ENCODE measurements at regions not wholly inside any gene's neighbourhood (a gene's known extent, or its start where the extent isn't known, plus 50 kb on each side); places are given as distances from the start of the nearest gene placed in this dataset.

GRCh38 chr11:25309818-25310217 is 813.0 kb downstream of the LUZP2 start:
- DNase-seq (ENCODE audit: low spot score): no peak

GRCh38 chr11:25317216-25317615 is 820.4 kb downstream of the LUZP2 start:
- no peak for DNase-seq (ENCODE audit: low spot score)
- intact Hi-C loops (cut with DNase I): no loop called here

More at GRCh38 chr11:25309818-25310217, 813.0 kb downstream of the LUZP2 start:
- intact Hi-C loops (cut with DNase I): no loop called here

GRCh38 chr11:25319127-25319526 is 822.3 kb downstream of the LUZP2 start:
- intact Hi-C loops (cut with DNase I): no loop called here
- DNase-seq (ENCODE audit: low spot score): no peak

GRCh38 chr11:25327656-25328055 is 830.8 kb downstream of the LUZP2 start:
- no peak for DNase-seq (ENCODE audit: low spot score)
- intact Hi-C loops (cut with DNase I): no loop called here

- intact Hi-C loops (cut with DNase I): no loop called here
- DNase-seq (ENCODE audit: low spot score): no peak
Measured at GRCh38 chr11:25339281-25339680, 842.4 kb downstream of the LUZP2 start.

DNA sequence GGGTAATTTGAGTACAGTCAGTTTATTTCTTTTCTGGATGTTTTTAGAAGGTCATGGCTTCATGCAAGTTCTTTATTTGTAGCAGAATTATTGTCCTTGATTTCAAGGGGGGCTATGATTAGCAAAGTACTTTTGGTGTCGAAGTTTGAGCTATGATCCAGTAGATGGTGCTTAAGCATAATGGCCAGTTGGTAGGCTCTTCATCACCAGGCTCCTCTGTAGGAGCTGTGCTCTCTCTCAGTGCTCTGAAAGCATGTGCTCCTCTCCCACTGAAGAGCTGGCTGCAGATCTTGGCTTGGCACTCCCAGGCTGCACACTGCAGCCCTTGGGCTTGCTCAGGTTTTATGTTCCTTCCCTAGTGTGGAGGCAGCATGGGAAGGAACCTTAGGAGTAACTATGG is 852.7 kb downstream of the LUZP2 start:
- no peak for DNase-seq (ENCODE audit: low spot score)
- intact Hi-C loops (cut with DNase I): no loop called here

GRCh38 chr11:25350899-25351803 is 854.3 kb downstream of the LUZP2 start:
- intact Hi-C loops (cut with DNase I): no loop called here
- DNase-seq (ENCODE audit: low spot score): no peak

GRCh38 chr11:25357133-25357532 is 860.3 kb downstream of the LUZP2 start:
- DNase-seq (ENCODE audit: low spot score): no peak

GRCh38 chr11:25377466-25377865 is 880.6 kb downstream of the LUZP2 start:
- no peak for DNase-seq (ENCODE audit: low spot score)
- intact Hi-C loops (cut with DNase I): no loop called here

More at GRCh38 chr11:25357133-25357532, 860.3 kb downstream of the LUZP2 start:
- intact Hi-C loops (cut with DNase I): no loop called here

GRCh38 chr11:25396847-25397246 is 900.0 kb downstream of the LUZP2 start:
- DNase-seq (ENCODE audit: low spot score): no peak
- intact Hi-C loops (cut with DNase I): no loop called here

GRCh38 chr11:25408146-25408545 is 911.3 kb downstream of the LUZP2 start:
- DNase-seq (ENCODE audit: low spot score): no peak
- intact Hi-C loops (cut with DNase I): no loop called here

- no peak for DNase-seq (ENCODE audit: low spot score)
- intact Hi-C loops (cut with DNase I): no loop called here
Measured at GRCh38 chr11:25415793-25416192, 916.1 kb upstream of the ANO3 start.

DNA sequence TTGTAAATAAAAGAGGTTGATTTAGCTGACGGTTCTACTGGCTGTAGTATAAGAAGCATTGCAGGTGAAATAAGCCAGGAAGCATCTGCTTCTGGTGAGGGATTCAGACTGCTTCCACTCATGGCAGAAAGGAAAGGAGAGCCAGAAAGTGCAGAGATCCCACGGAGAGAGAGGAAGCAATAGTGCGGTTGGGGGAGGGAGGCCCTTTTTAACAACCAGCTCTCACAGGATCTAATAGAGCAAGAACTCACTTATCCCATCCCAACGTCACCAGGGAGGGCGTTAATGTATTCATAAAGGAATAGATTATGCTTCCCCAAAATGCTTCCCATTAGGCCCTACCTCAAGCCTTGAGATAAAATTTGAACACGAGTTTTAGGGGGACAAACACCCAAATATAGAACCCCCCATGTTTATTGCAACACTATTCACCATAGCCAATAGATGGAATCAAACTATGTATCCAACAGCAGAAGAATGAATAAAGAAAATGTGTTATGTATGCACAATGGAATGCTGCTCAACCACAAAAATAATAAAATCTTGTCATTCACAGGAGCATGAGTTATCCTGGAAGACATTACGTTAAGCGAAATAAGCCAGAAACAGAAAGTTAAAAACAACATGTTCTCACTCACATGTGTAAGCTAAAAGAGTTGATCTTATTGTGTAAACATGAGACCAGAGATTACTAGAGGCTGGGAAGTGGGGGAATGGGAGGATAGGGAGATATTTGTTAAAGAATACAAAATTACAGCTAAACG is 908.3 kb upstream of the ANO3 start:
- intact Hi-C loops (cut with DNase I): no loop called here
- no peak for DNase-seq (ENCODE audit: low spot score)

DNA sequence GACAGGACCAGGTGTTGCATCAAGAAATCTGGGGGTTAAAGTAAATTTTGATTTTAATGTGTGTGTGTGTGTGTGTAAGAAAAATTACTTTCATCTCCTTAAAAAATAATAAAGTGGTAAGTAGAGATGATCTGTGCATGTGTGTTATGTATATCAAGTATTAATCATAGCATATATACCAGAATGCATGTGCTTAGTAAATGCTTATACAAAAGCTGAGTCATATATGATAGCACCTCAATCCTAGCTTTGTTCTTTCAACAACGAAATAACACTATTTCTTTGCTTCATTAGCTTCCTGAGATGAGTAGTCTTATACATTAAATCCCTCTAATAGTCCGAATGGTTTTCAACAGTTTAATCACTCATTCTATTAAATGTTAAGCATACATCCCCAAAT is 899.6 kb upstream of the ANO3 start:
- intact Hi-C loops (cut with DNase I): no loop called here
- DNase-seq (ENCODE audit: low spot score): no peak

DNA sequence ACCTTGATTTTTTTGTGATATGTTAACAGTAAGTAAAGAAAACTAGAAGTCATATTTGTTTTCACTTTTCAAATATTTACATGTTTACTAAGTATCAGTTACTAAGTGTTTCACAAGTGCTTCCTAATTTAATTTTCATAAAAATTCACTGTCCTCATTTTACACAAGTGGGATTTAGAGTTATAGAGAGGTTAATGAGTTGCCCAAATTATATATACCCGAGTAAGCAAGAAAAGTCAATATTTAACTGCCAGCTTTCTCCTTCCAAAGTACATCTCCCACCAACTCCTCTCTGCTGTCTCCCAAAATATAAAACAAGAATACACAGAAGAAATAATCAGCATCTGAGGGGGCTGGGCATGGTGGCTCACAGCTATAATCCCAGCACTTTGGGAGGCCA is 896.7 kb upstream of the ANO3 start:
- intact Hi-C loops (cut with DNase I): no loop called here
- DNase-seq (ENCODE audit: low spot score): no peak

DNA sequence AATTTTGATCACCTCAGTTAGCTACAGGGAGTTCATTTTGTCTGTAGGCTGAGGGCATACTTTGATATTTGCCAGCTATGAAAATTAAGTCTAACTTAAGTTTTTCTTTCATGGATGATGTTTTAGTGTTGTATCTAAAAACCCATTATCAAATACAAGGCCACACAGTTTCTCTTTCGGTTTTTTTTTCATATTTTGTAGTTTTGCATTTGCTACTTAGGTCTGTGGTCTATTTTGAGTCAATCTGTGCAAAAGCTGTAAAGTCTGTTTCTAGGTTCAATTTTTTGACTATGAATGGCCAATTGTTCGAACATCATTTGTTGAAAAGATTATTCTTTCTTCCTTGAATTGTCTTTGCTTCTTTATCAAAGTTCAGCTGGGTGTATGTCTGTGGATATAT is 895.6 kb upstream of the ANO3 start:
- DNase-seq (ENCODE audit: low spot score): no peak
- intact Hi-C loops (cut with DNase I): no loop called here

DNA sequence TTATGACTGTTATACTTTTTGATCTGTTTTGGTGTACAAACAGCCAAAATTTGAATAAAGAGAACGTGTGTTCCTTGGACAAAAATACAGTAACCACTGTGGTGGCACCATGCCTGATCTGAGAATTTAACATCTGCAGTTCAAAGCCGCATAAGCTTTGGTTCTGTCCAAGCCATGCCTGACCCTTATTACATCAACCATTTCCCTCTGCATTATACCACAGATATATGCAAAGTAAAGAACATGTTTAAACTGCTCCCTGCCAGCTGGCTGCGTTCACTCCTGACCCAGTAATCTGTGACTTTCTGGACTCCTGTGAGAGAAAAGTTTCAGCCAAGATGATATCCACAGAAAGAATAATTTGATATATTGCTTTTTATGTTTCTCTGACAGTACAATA is 890.5 kb upstream of the ANO3 start:
- DNase-seq (ENCODE audit: low spot score): no peak
- intact Hi-C loops (cut with DNase I): no loop called here

DNA sequence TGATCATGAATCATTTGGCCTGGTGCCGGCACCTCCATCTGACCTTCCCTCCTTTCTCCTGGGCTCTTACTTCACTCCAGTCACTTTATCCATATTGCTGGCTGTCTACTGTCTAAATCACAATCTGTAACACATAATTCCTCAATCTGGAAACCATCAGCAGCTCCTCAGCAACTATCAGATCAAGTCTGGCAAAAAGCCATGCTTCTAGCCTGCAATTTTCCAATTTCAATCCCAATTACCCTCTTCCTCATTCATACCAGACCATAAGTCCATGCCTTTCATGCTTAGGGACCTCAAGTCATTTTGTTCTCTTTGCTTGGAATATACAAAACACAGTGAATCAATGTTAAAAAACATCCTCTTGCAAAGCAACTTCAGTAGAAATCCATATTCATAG is 882.8 kb upstream of the ANO3 start:
- intact Hi-C loops (cut with DNase I): no loop called here
- no peak for DNase-seq (ENCODE audit: low spot score)

DNA sequence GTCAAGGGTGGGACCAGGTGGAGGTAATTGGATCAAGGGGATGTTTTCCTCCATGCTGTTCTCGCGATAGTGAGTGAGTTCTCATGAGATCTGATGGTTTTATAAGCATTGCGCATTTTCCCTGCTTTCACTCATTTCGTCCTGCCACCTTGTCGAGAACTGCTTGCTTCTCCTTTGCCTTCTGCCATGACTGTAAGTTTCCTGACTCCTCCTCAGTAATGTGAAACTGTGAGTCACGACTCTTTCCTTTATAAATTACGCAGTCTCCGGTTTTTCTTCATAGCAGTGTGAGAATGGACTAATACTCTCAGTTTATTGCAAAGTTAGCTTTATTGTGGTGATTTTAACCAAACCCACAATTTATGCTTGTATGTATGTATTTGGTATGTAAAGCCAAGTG is 878.5 kb upstream of the ANO3 start:
- intact Hi-C loops (cut with DNase I): no loop called here

DNA sequence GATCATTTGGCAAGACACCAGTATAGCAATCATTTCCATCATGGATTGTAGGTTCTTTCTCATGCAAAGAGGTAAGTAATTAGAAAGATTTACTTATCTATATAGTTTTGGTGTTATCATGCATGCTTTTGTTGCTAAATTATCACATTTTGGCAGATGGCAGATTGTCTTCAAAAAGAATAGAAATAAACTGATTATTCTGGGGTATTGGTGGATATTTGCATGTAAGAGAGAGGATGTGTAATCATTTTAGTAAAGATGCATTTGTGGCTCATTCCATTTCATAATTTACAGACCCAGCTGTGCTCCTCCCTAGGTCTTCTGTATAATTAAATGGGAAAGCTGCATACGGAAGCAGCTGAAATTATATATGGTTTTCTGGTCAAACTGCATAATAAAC is 875.7 kb upstream of the ANO3 start:
- DNase-seq (ENCODE audit: low spot score): no peak
- intact Hi-C loops (cut with DNase I): no loop called here

More for the DNA sequence above, 878.5 kb upstream of the ANO3 start:
- no peak for DNase-seq (ENCODE audit: low spot score)

Data from cardiac septum (tissue), 1 donor.